Kidney tubule cell (primary cell): ENCODE measurements at regions not wholly inside any gene's neighbourhood (a gene's known extent, or its start where the extent isn't known, plus 50 kb on each side); places are given as distances from the start of the nearest gene placed in this dataset.
A peak's percentile ranks its signal among the peaks of the same experiment; 100 is the strongest.

Experiments
- DNase-seq: peaks from one replicate; pipeline ENCODE4 v3.0.0-alpha.2; 2018; ENCODE audit warnings: low spot score

GRCh38 chr10:84049645-84050011 is 89.7 kb upstream of the GHITM start:
- DNase-seq, result no peak

GRCh38 chr10:84053626-84054025 is 85.7 kb upstream of the GHITM start:
- no peak for DNase-seq

DNA sequence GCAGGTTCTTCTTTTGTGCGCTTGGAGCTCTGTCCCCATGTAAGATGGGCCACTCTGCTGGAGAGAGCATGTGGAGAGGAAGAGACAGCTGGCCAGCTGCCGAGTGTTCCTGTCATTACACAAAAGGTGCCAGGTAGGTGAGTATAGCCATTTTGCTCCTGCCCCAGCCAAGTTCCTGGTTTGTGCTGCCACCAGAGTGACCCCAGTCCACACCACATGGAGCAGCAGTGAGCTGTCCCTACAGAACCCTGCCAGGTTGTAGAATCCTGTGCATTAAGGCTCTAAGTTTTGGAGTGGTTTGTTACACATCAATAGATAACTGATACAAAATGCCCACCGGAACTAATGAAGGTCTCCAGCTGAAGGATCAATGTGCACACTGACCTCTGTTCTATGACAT is 84.6 kb upstream of the GHITM start:
- DNase-seq, result no peak

GRCh38 chr10:84059526-84059925 is 79.8 kb upstream of the GHITM start:
- DNase-seq, result no peak

DNA sequence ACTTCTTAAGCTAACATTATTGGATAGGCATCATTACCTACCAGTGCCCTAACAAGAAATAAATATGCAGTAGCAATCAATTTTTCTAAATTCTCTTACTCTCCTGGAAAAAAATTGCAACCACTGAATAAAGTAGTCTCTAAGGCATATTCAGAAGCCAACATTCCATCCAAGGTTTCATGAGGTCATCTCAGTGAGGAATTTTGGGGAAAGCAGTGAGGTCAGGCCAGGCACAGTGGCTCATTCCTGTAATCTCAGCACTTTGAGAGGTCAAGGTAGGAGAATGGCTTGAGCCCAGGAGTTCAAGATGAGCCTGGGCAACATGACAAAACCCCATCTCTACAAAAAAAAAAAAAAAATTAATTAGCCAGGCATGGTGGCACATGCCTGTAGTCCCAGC is 75.9 kb upstream of the GHITM start:
- no peak for DNase-seq

GRCh38 chr10:84065804-84066601 is 73.3 kb upstream of the GHITM start:
- DNase-seq, result no peak

GRCh38 chr10:84074521-84074920 is 64.8 kb upstream of the GHITM start:
- no peak for DNase-seq

- DNase-seq, result no peak
These were observed 63.9 kb upstream of the GHITM start for GRCh38 chr10:84075226-84076046.

- peak; percentile 80 for DNase-seq
These were observed 63.3 kb upstream of the GHITM start for GRCh38 chr10:84076047-84076388.

GRCh38 chr10:84076540-84077195 is 62.6 kb upstream of the GHITM start:
- DNase-seq, result peak; percentile 64

GRCh38 chr10:84077768-84078167 is 61.5 kb upstream of the GHITM start:
- peak; percentile 69 for DNase-seq

- no peak for DNase-seq
These were observed 60.5 kb upstream of the GHITM start for GRCh38 chr10:84078771-84079170.

DNA sequence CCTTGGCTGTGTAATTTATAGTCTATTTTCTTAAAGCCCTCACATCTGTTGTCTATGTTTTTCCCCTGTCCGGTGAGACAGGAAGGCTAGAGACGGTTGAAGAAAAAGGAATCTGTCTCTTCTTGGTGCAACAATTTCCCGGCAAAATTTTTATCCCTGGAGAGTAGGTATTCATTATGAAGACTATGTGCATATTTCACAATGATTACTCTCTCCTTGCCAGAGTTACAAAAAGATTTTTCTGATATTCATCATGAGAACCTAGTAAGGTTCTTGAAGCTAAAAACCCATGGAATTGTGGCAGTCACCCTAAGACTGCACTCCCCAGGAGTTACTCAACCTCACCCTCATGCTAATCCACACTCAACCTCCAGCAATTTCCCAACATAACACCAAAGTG is 55.0 kb upstream of the GHITM start:
- DNase-seq, result no peak

DNA sequence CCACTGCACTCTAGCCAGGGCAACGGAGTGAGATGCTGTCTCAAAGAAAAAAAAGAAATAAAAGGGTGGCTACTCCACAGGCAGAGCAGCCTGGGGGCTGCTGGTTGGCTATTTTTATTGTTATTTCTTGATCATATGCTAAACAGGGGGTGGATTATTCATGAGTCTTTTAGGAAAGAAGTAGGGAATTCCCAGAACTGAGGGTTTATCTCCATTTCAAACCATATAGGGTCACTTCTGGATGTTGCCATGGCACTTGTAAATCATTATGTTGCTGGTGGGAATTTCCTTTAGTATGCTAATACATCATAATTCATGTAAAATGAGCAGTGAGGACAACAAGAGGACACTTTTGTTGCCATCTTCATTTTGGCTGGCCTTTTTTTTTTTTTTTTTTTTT is 52.1 kb upstream of the GHITM start:
- no peak for DNase-seq

- DNase-seq, result no peak
These were observed 50.7 kb upstream of the GHITM start for GRCh38 chr10:84088626-84089025.

DNA sequence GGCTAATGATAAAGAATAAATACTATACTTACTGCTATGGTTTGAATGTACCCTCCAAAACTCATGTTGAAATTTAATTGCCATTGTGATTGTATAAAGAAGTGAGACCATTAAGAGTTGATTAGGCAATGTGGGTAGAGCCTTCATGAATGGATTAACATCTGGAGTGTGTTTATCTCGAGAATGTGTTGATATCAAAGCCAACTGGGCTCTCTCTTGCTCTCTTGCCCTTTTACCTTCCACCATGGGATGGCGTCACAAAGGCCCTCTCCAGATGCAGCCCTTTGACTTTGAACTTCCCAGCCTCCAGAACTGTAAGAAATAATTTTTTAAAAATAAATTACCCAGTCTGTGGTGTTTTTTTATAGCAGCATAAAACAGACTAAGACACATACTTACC is 50.1 kb upstream of the GHITM start:
- no peak for DNase-seq
